ENCODE measurements at regions not wholly inside any gene's neighbourhood (a gene's known extent, or its start where the extent isn't known, plus 50 kb on each side); places are given as distances from the start of the nearest gene placed in this dataset.

- no peak for TF ChIP-seq POLR2A (IDR thresholded peaks at IDR 0.05)
- TF ChIP-seq, protein P1, sequence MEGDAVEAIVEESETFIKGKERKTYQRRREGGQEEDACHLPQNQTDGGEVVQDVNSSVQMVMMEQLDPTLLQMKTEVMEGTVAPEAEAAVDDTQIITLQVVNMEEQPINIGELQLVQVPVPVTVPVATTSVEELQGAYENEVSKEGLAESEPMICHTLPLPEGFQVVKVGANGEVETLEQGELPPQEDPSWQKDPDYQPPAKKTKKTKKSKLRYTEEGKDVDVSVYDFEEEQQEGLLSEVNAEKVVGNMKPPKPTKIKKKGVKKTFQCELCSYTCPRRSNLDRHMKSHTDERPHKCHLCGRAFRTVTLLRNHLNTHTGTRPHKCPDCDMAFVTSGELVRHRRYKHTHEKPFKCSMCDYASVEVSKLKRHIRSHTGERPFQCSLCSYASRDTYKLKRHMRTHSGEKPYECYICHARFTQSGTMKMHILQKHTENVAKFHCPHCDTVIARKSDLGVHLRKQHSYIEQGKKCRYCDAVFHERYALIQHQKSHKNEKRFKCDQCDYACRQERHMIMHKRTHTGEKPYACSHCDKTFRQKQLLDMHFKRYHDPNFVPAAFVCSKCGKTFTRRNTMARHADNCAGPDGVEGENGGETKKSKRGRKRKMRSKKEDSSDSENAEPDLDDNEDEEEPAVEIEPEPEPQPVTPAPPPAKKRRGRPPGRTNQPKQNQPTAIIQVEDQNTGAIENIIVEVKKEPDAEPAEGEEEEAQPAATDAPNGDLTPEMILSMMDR (IDR thresholded peaks at IDR 0.05) = no peak
These were observed 99.7 kb upstream of the CXCL13 start for GRCh38 chr4:77505958-77506319.

Measured in esophagus squamous epithelium (tissue), 4 donors.